Lower leg skin (tissue), 3 donors: ENCODE measurements at regions not wholly inside any gene's neighbourhood (a gene's known extent, or its start where the extent isn't known, plus 50 kb on each side); places are given as distances from the start of the nearest gene placed in this dataset.

ENCODE experiments used
- CTCF ChIP-seq, 3 donors: fragments of 450-650 bp; IDR thresholded peaks; one replicate each; pipeline ENCODE4 v1.5.1; 2016; ENCODE audit warnings: antibody characterized with exemption in 3 of 3, mild to moderate bottlenecking in 3 of 3, moderate library complexity in 2 of 3
- POLR2A ChIP-seq, 2 donors: fragments of 450-650 bp; IDR thresholded peaks; one replicate each; pipeline ENCODE4 v1.6.1; 2016 to 2017; ENCODE audit warnings: antibody characterized with exemption in 2 of 2, mild to moderate bottlenecking in 1 of 2, moderate library complexity in 1 of 2

GRCh38 chr14:53509276-53510244 lies 356.4 kb upstream of the DDHD1 start:
- TF ChIP-seq POLR2A (IDR thresholded peaks at IDR 0.05) (no peak), CTCF (IDR thresholded peaks at IDR 0.05) (no peak)
